ENCODE measurements at regions not wholly inside any gene's neighbourhood (a gene's known extent, or its start where the extent isn't known, plus 50 kb on each side); places are given as distances from the start of the nearest gene placed in this dataset.

- H3K27me3 ChIP-seq (ENCODE audit: control insufficient read depth, insufficient read depth, low read length, poor library complexity, severe bottlenecking), result peaks cover 16% of the 10 kb centered on the region
- WGBS, 2 experiments, result 89 to 90% methylated on average over 12 of the region's 12 CpGs
Observed at GRCh38 chr1:22218618-22219250, 75.8 kb upstream of the WNT4 start.

GRCh38 chr1:22221233-22221780 lies 78.4 kb upstream of the WNT4 start:
- Histone ChIP-seq H3K27me3 (ENCODE audit: control insufficient read depth, insufficient read depth, low read length, poor library complexity, severe bottlenecking) (peaks cover 18% of the 10 kb centered on the region), H3K27ac (ENCODE audit: insufficient read depth, low read depth, low read length, poor library complexity, severe bottlenecking) (no peak overlapping the region), H3K9me3 (ENCODE audit: control insufficient read depth, low read length) (peaks cover 2% of the 10 kb centered on the region), H3K4me3 (ENCODE audit: insufficient read depth, low read depth, low read length) (no peak overlapping the region), H3K36me3 (ENCODE audit: control insufficient read depth, insufficient read depth, low read length) (no peaks in the 10 kb centered on the region), H3K4me1 (ENCODE audit: control insufficient read depth, insufficient read depth, low read length) (peaks cover 11% of the 10 kb centered on the region)
- WGBS, 2 experiments, result 91 to 92% methylated on average over 8 of the region's 8 CpGs

More at GRCh38 chr1:22218618-22219250, 75.8 kb upstream of the WNT4 start:
- Histone ChIP-seq H3K9me3 (ENCODE audit: control insufficient read depth, low read length) (peaks cover 2% of the 10 kb centered on the region), H3K4me1 (ENCODE audit: control insufficient read depth, insufficient read depth, low read length) (no peaks in the 10 kb centered on the region), H3K36me3 (ENCODE audit: control insufficient read depth, insufficient read depth, low read length) (no peaks in the 10 kb centered on the region), H3K27ac (ENCODE audit: insufficient read depth, low read depth, low read length, poor library complexity, severe bottlenecking) (no peak overlapping the region), H3K4me3 (ENCODE audit: insufficient read depth, low read depth, low read length) (no peak overlapping the region)

GRCh38 chr1:22222723-22223122 lies 79.8 kb upstream of the WNT4 start:
- no peak overlapping the region for H3K27ac ChIP-seq (ENCODE audit: insufficient read depth, low read depth, low read length, poor library complexity, severe bottlenecking)

GRCh38 chr1:22223176-22223575 lies 80.3 kb upstream of the WNT4 start:
- Histone ChIP-seq H3K27ac (ENCODE audit: insufficient read depth, low read depth, low read length, poor library complexity, severe bottlenecking) (no peak overlapping the region), H3K4me1 (ENCODE audit: control insufficient read depth, insufficient read depth, low read length) (peaks cover 11% of the 10 kb centered on the region), H3K27me3 (ENCODE audit: control insufficient read depth, insufficient read depth, low read length, poor library complexity, severe bottlenecking) (peaks cover 18% of the 10 kb centered on the region), H3K4me3 (ENCODE audit: insufficient read depth, low read depth, low read length) (no peak overlapping the region), H3K9me3 (ENCODE audit: control insufficient read depth, low read length) (peaks cover 2% of the 10 kb centered on the region), H3K36me3 (ENCODE audit: control insufficient read depth, insufficient read depth, low read length) (no peaks in the 10 kb centered on the region)
- 96 to 97% methylated on average over 6 of the region's 6 CpGs for WGBS, 2 experiments

More at GRCh38 chr1:22222723-22223122, 79.8 kb upstream of the WNT4 start:
- no peak overlapping the region for H3K4me3 ChIP-seq (ENCODE audit: insufficient read depth, low read depth, low read length)
- peaks cover 11% of the 10 kb centered on the region for H3K4me1 ChIP-seq (ENCODE audit: control insufficient read depth, insufficient read depth, low read length)
- no peaks in the 10 kb centered on the region for H3K36me3 ChIP-seq (ENCODE audit: control insufficient read depth, insufficient read depth, low read length)
- 89 to 93% methylated on average over 9 of the region's 9 CpGs for WGBS, 2 experiments
- H3K9me3 ChIP-seq (ENCODE audit: control insufficient read depth, low read length), result peaks cover 2% of the 10 kb centered on the region
- peaks cover 18% of the 10 kb centered on the region for H3K27me3 ChIP-seq (ENCODE audit: control insufficient read depth, insufficient read depth, low read length, poor library complexity, severe bottlenecking)

GRCh38 chr1:22224091-22224490 lies 81.2 kb upstream of the WNT4 start:
- Histone ChIP-seq H3K36me3 (ENCODE audit: control insufficient read depth, insufficient read depth, low read length) (no peaks in the 10 kb centered on the region), H3K9me3 (ENCODE audit: control insufficient read depth, low read length) (peaks cover 2% of the 10 kb centered on the region), H3K27me3 (ENCODE audit: control insufficient read depth, insufficient read depth, low read length, poor library complexity, severe bottlenecking) (peaks cover 17% of the 10 kb centered on the region), H3K27ac (ENCODE audit: insufficient read depth, low read depth, low read length, poor library complexity, severe bottlenecking) (no peak overlapping the region), H3K4me3 (ENCODE audit: insufficient read depth, low read depth, low read length) (no peak overlapping the region), H3K4me1 (ENCODE audit: control insufficient read depth, insufficient read depth, low read length) (peaks cover 19% of the 10 kb centered on the region)
- 89 to 90% methylated on average over 5 of the region's 5 CpGs for WGBS, 2 experiments

- Histone ChIP-seq H3K4me3 (ENCODE audit: insufficient read depth, low read depth, low read length) (no peak overlapping the region), H3K4me1 (ENCODE audit: control insufficient read depth, insufficient read depth, low read length) (peaks cover 23% of the 10 kb centered on the region), H3K9me3 (ENCODE audit: control insufficient read depth, low read length) (peaks cover 2% of the 10 kb centered on the region), H3K36me3 (ENCODE audit: control insufficient read depth, insufficient read depth, low read length) (no peaks in the 10 kb centered on the region), H3K27ac (ENCODE audit: insufficient read depth, low read depth, low read length, poor library complexity, severe bottlenecking) (no peak overlapping the region), H3K27me3 (ENCODE audit: control insufficient read depth, insufficient read depth, low read length, poor library complexity, severe bottlenecking) (peaks cover 16% of the 10 kb centered on the region)
- WGBS, 2 experiments, result 95 to 97% methylated on average over 1 of the region's 1 CpG
Observed at GRCh38 chr1:22224631-22225030, 81.7 kb upstream of the WNT4 start.

- H3K4me3 ChIP-seq (ENCODE audit: insufficient read depth, low read depth, low read length), result no peak overlapping the region
Observed at GRCh38 chr1:22225858-22226589, 83.1 kb upstream of the WNT4 start.

GRCh38 chr1:22228074-22228473 lies 85.2 kb upstream of the WNT4 start:
- Histone ChIP-seq H3K36me3 (ENCODE audit: control insufficient read depth, insufficient read depth, low read length) (no peaks in the 10 kb centered on the region), H3K27me3 (ENCODE audit: control insufficient read depth, insufficient read depth, low read length, poor library complexity, severe bottlenecking) (peaks cover 16% of the 10 kb centered on the region), H3K27ac (ENCODE audit: insufficient read depth, low read depth, low read length, poor library complexity, severe bottlenecking) (no peak overlapping the region), H3K4me1 (ENCODE audit: control insufficient read depth, insufficient read depth, low read length) (peaks cover 23% of the 10 kb centered on the region), H3K4me3 (ENCODE audit: insufficient read depth, low read depth, low read length) (no peak overlapping the region), H3K9me3 (ENCODE audit: control insufficient read depth, low read length) (no peaks in the 10 kb centered on the region)
- 96 to 97% methylated on average over 8 of the region's 8 CpGs for WGBS, 2 experiments

More at GRCh38 chr1:22225858-22226589, 83.1 kb upstream of the WNT4 start:
- Histone ChIP-seq H3K36me3 (ENCODE audit: control insufficient read depth, insufficient read depth, low read length) (no peaks in the 10 kb centered on the region), H3K4me1 (ENCODE audit: control insufficient read depth, insufficient read depth, low read length) (peaks cover 23% of the 10 kb centered on the region), H3K9me3 (ENCODE audit: control insufficient read depth, low read length) (peaks cover 2% of the 10 kb centered on the region), H3K27me3 (ENCODE audit: control insufficient read depth, insufficient read depth, low read length, poor library complexity, severe bottlenecking) (peaks cover 16% of the 10 kb centered on the region), H3K27ac (ENCODE audit: insufficient read depth, low read depth, low read length, poor library complexity, severe bottlenecking) (peak overlapping the region; percentile 63)
- 19 to 21% methylated on average over 11 of the region's 11 CpGs for WGBS, 2 experiments

- no peaks in the 10 kb centered on the region for H3K9me3 ChIP-seq (ENCODE audit: control insufficient read depth, low read length)
- H3K27ac ChIP-seq (ENCODE audit: insufficient read depth, low read depth, low read length, poor library complexity, severe bottlenecking), result no peak overlapping the region
- 76 to 77% methylated on average over 7 of the region's 7 CpGs for WGBS, 2 experiments
- H3K4me1 ChIP-seq (ENCODE audit: control insufficient read depth, insufficient read depth, low read length), result peaks cover 23% of the 10 kb centered on the region
- no peak overlapping the region for H3K4me3 ChIP-seq (ENCODE audit: insufficient read depth, low read depth, low read length)
- no peaks in the 10 kb centered on the region for H3K36me3 ChIP-seq (ENCODE audit: control insufficient read depth, insufficient read depth, low read length)
- H3K27me3 ChIP-seq (ENCODE audit: control insufficient read depth, insufficient read depth, low read length, poor library complexity, severe bottlenecking), result peaks cover 12% of the 10 kb centered on the region
Observed at GRCh38 chr1:22228505-22228911, 85.6 kb upstream of the WNT4 start.

- Histone ChIP-seq H3K27ac (ENCODE audit: insufficient read depth, low read depth, low read length, poor library complexity, severe bottlenecking) (no peak overlapping the region), H3K4me1 (ENCODE audit: control insufficient read depth, insufficient read depth, low read length) (peaks cover 29% of the 10 kb centered on the region), H3K4me3 (ENCODE audit: insufficient read depth, low read depth, low read length) (no peak overlapping the region), H3K9me3 (ENCODE audit: control insufficient read depth, low read length) (no peaks in the 10 kb centered on the region), H3K27me3 (ENCODE audit: control insufficient read depth, insufficient read depth, low read length, poor library complexity, severe bottlenecking) (peaks cover 5% of the 10 kb centered on the region), H3K36me3 (ENCODE audit: control insufficient read depth, insufficient read depth, low read length) (no peaks in the 10 kb centered on the region)
- WGBS, 2 experiments, result 56 to 57% methylated on average over 2 of the region's 2 CpGs
Observed at GRCh38 chr1:22229379-22229778, 86.5 kb upstream of the WNT4 start.
